Suprapubic skin (tissue), 4 donors: ENCODE measurements at regions not wholly inside any gene's neighbourhood (a gene's known extent, or its start where the extent isn't known, plus 50 kb on each side); places are given as distances from the start of the nearest gene placed in this dataset.

Experiments
- EP300 ChIP-seq: sonication (generic); formaldehyde crosslinking; IDR thresholded peaks from one replicate; pipeline ENCODE4 v1.6.1; 2017; ENCODE audit warnings: antibody characterized with exemption
- POLR2AphosphoS5 ChIP-seq, 3 donors: sonication (generic); formaldehyde crosslinking; IDR thresholded peaks; one replicate each; pipeline ENCODE4 v1.6.1; 2017; ENCODE audit warnings: antibody characterized with exemption in 3 of 3
- TF ChIP-seq, protein P1 (sequence below), 2 donors: fragments of 200-600 bp in 1 of 2; fragments of 450-650 bp in 1 of 2; sonication (generic) in 1 of 2; IDR thresholded peaks; one replicate each; pipeline ENCODE4 v1.5.1; 2016 to 2019; ENCODE audit warnings: antibody characterized with exemption in 2 of 2, mild to moderate bottlenecking in 1 of 2, moderate library complexity in 1 of 2

DNA sequence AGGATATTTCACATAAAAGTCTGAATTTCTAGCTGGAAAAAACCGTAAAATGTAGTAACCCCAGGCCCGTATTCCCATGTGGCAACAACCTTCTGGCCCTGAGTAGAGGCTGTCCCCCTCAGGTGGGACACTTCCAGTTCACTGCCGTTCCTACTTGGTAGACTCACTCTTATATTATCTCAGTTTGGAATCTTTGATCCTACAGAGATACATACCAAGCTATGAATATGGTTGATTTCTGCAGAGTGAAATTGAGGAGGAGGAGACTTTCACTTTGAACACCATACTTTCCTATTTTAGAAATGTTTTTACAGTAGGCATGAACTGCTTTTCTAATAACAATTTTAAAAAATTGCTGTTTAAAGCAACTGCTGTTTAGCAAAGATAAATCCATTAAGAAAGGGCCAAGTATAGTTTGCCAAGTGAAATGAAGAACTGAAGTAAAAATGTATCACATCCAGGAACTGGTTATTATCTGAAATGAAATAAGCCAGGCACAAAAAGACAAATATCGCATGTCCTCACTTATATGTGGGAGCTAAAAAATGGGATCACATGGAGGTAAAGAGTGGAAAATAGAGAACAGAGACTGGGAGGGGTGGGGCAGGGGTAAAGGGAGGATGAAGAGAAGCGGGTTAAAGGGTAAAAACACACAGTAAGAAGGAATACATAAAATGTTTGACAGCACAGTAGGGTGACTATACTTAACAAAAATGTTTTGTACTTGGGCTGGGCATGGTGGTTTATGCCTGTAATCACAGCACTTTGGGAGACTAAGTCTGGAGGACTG lies 92.8 kb upstream of the METAP2 start:
- TF ChIP-seq EP300 (no peak), POLR2AphosphoS5 (IDR thresholded peaks at IDR 0.05) (no peak)
- TF ChIP-seq, protein P1, sequence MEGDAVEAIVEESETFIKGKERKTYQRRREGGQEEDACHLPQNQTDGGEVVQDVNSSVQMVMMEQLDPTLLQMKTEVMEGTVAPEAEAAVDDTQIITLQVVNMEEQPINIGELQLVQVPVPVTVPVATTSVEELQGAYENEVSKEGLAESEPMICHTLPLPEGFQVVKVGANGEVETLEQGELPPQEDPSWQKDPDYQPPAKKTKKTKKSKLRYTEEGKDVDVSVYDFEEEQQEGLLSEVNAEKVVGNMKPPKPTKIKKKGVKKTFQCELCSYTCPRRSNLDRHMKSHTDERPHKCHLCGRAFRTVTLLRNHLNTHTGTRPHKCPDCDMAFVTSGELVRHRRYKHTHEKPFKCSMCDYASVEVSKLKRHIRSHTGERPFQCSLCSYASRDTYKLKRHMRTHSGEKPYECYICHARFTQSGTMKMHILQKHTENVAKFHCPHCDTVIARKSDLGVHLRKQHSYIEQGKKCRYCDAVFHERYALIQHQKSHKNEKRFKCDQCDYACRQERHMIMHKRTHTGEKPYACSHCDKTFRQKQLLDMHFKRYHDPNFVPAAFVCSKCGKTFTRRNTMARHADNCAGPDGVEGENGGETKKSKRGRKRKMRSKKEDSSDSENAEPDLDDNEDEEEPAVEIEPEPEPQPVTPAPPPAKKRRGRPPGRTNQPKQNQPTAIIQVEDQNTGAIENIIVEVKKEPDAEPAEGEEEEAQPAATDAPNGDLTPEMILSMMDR (IDR thresholded peaks at IDR 0.05), result no peak
